GM12878 (cell line): ENCODE measurements at regions not wholly inside any gene's neighbourhood (a gene's known extent, or its start where the extent isn't known, plus 50 kb on each side); places are given as distances from the start of the nearest gene placed in this dataset.

ENCODE experiments used
- ATAC-seq: fragments of 200-7000 bp; cut with Tn5 transposase; 3 replicates; pipeline ENCODE4 v1.9.1; 2020; ENCODE audit warnings: mild to moderate bottlenecking, moderate library complexity
- BruUV-seq: library from RNA; stranded (reverse); fragments of 400-500 nt; replicated peaks from 2 replicates; lab custom pipeline; 2021; lab: Mats Ljungman, UMichigan
- CTCF ChIA-PET: fragments of 300-600 bp; sonication (Branson Sonifier 250); formaldehyde crosslinking; extraction: SDS; loops from one replicate; lab custom pipeline; 2021; ENCODE audit warnings: inconsistent platforms; lab: Yijun Ruan, JAX
- POLR2A ChIA-PET: fragments of 350-600 bp; formaldehyde crosslinking; extraction: SDS; loops from one replicate; lab custom pipeline; 2021; ENCODE audit warnings: inconsistent platforms; lab: Charles Lee
- RAD21 ChIA-PET: fragments of 300-600 bp; sonication (Branson Sonifier 250); formaldehyde crosslinking; loops from one replicate; lab custom pipeline; 2023; ENCODE audit warnings: antibody characterized with exemption; ENCODE audit not compliant: unreplicated experiment; lab: Charles Lee
- SMC1A ChIA-PET: fragments of 300-600 bp; sonication (Branson Sonifier 250); formaldehyde crosslinking; loops from one replicate; lab custom pipeline; 2023; ENCODE audit not compliant: unreplicated experiment, uncharacterized antibody; lab: Charles Lee
- DNase-seq: peaks from one replicate; pipeline ENCODE4 v3.0.0-alpha.2; 2011; ENCODE audit warnings: low read depth, low spot score
- FAIRE-seq: peaks from 3 replicates; lab custom pipeline; 2011; peaks lifted over from hg19 to GRCh38; lab: Jason Lieb, UNC
- H2AFZ ChIP-seq: 2 replicates; pipeline ENCODE4 v1.6.0; 2011; ENCODE audit warnings: low read depth, low read length, control low read depth; ENCODE audit not compliant: control insufficient read depth
- H3K27ac ChIP-seq: 2 replicates; pipeline ENCODE4 v1.5.1; 2011; ENCODE audit warnings: control low read depth; ENCODE audit not compliant: control insufficient read depth, insufficient read depth
- H3K27me3 ChIP-seq, 2 experiments: replicated peaks in 1 of 2; 2 replicates each; pipeline versions ENCODE4 v1.6.0 to v1.6.1; 2011; ENCODE audit warnings: low read length in 1 of 2; ENCODE audit not compliant: control insufficient read depth in 2 of 2, insufficient read depth in 2 of 2
- H3K36me3 ChIP-seq, 2 experiments: 2 replicates each; pipeline ENCODE4 v1.5.1; 2011; ENCODE audit warnings: low read length in 1 of 2; ENCODE audit not compliant: control insufficient read depth in 2 of 2, insufficient read depth in 2 of 2
- H3K4me1 ChIP-seq: 2 replicates; pipeline ENCODE4 v1.6.1; 2011; ENCODE audit warnings: mild to moderate bottlenecking, low read length, moderate library complexity, mixed read lengths; ENCODE audit not compliant: control insufficient read depth, insufficient read depth
- H3K4me2 ChIP-seq: 2 replicates; pipeline ENCODE4 v1.6.0; 2011; ENCODE audit warnings: control low read depth; ENCODE audit not compliant: control insufficient read depth, insufficient read depth
- H3K4me3 ChIP-seq: fragments of 200-600 bp; sonication (generic); 2 replicates; pipeline ENCODE4 v1.5.1; 2016
- H3K79me2 ChIP-seq: 2 replicates; pipeline ENCODE4 v1.6.0; 2011; ENCODE audit warnings: low read length; ENCODE audit not compliant: control insufficient read depth, insufficient read depth
- H3K9ac ChIP-seq: 2 replicates; pipeline ENCODE4 v1.8.0; 2011; ENCODE audit warnings: low read length, control low read depth, mixed read lengths; ENCODE audit not compliant: control insufficient read depth, insufficient read depth
- H3K9me3 ChIP-seq: replicated peaks from 3 replicates; pipeline ENCODE4 v1.5.1; 2011; ENCODE audit warnings: mild to moderate bottlenecking, low read length; ENCODE audit not compliant: control insufficient read depth, insufficient read depth
- H4K20me1 ChIP-seq: 2 replicates; pipeline ENCODE4 v1.6.0; 2011; ENCODE audit not compliant: control insufficient read depth, insufficient read depth
- ESRRA ChIP-seq: IDR thresholded peaks from 2 replicates; pipeline ENCODE4 v1.6.1; 2012; ENCODE audit warnings: mild to moderate bottlenecking, low read length, improper control_type of control experiment
- GATAD2B ChIP-seq: fragments of 450-650 bp; conservative IDR thresholded peaks from 2 replicates; pipeline ENCODE4 v1.6.1; 2017; ENCODE audit warnings: low read depth, mild to moderate bottlenecking, moderate library complexity
- NFYB ChIP-seq: IDR thresholded peaks from 2 replicates; pipeline ENCODE4 v1.6.1; 2011; ENCODE audit warnings: low read depth, mild to moderate bottlenecking, low read length, improper control_type of control experiment, moderate library complexity; ENCODE audit not compliant: insufficient read depth
- TCF3 ChIP-seq: IDR thresholded peaks from 2 replicates; pipeline ENCODE4 v1.6.1; 2012; ENCODE audit warnings: low read depth, mild to moderate bottlenecking, low read length, borderline replicate concordance; ENCODE audit not compliant: insufficient read depth
- WRNIP1 ChIP-seq: IDR thresholded peaks from 2 replicates; pipeline ENCODE4 v1.6.1; 2011; ENCODE audit warnings: low read depth, low read length, improper control_type of control experiment, borderline replicate concordance
- ZBED1 ChIP-seq: IDR thresholded peaks from 2 replicates; pipeline ENCODE4 v1.6.1; 2016; ENCODE audit warnings: borderline replicate concordance
- ZNF274 ChIP-seq: IDR thresholded peaks from one replicate; pipeline ENCODE4 v1.8.0; 2011; ENCODE audit not compliant: insufficient read length, insufficient read depth
- WGBS: methylation state at CpG from one replicate; pipeline ENCODE4 v1.1.6; 2016; ENCODE audit warnings: low lambda C conversion rate; ENCODE audit not compliant: insufficient replicate concordance, insufficient coverage; ENCODE audit errors: missing lambda C conversion rate; 5-methylcytosine and 5-hydroxymethylcytosine counted together
- in situ Hi-C: fragments of 300-500 bp; cut with MboI; formaldehyde crosslinking; loops from 9 replicates; pipeline ENCODE4 v1.14.3; 2018; ENCODE audit warnings: mixed read lengths
- intact Hi-C: fragments of 100-400 bp; cut with micrococcal nuclease; formaldehyde crosslinking; loops from one replicate; pipeline ENCODE4 v1.14.2; 2022; ENCODE audit not compliant: unreplicated experiment
- TF ChIP-seq, protein P1 (sequence below): fragments of 450-650 bp; formaldehyde crosslinking; IDR thresholded peaks from 2 replicates; pipeline ENCODE4 v1.5.0; 2022; ENCODE audit warnings: mild to moderate bottlenecking, missing genetic modification characterization
- TF ChIP-seq, protein P2 (sequence below): IDR thresholded peaks from 2 replicates; pipeline ENCODE4 v1.6.1; 2011; ENCODE audit warnings: mild to moderate bottlenecking, low read depth, low read length, moderate library complexity; ENCODE audit not compliant: insufficient replicate concordance
- TF ChIP-seq, protein P3 (sequence below): IDR thresholded peaks from 2 replicates; pipeline ENCODE4 v1.6.1; 2012; ENCODE audit warnings: low read depth, low read length, improper control_type of control experiment
- TF ChIP-seq, protein P4 (sequence below): fragments of 450-650 bp; formaldehyde crosslinking; IDR thresholded peaks from 2 replicates; pipeline ENCODE4 v1.4.0; 2020; ENCODE audit warnings: mild to moderate bottlenecking, moderate library complexity

DNA sequence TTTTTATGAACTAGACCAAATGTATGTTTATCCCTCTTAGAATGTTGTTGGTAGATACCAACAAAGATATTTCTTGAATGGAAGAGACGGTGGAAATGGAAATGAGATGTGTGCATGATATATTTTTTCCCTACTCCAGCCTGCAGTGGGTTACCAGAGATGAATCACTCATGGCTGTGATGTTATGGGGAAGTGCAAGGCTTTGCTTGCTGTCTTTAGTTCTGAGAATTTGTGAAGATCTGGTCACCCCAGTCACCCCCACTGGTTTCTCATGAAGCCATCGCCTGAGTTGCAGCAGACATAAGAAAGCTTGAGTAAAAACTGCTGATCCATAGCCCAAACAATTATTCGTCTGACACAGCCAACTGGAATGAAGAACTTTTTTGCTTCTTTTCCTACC is 78.1 kb upstream of the EOMES start:
- ATAC-seq (no peak), FAIRE-seq (no peak), DNase-seq (no peak)
- Histone ChIP-seq H2AFZ (no peak overlapping the region), H3K9me3 (no peaks in the 10 kb centered on the region), H3K4me2 (no peak overlapping the region), H3K27me3 (no peaks in the 10 kb centered on the region), H3K36me3 (no peaks in the 10 kb centered on the region), H3K9ac (no peak overlapping the region), H4K20me1 (no peaks in the 10 kb centered on the region), H3K27ac (no peak overlapping the region), H3K4me3 (no peak overlapping the region), H3K4me1 (no peaks in the 10 kb centered on the region), H3K79me2 (no peaks in the 10 kb centered on the region)
- TF ChIP-seq WRNIP1 (no peak), ZNF274 (no peak), ZBED1 (no peak), NFYB (no peak), GATAD2B (no peak), TCF3 (no peak), ESRRA (no peak)
- TF ChIP-seq, protein P1, sequence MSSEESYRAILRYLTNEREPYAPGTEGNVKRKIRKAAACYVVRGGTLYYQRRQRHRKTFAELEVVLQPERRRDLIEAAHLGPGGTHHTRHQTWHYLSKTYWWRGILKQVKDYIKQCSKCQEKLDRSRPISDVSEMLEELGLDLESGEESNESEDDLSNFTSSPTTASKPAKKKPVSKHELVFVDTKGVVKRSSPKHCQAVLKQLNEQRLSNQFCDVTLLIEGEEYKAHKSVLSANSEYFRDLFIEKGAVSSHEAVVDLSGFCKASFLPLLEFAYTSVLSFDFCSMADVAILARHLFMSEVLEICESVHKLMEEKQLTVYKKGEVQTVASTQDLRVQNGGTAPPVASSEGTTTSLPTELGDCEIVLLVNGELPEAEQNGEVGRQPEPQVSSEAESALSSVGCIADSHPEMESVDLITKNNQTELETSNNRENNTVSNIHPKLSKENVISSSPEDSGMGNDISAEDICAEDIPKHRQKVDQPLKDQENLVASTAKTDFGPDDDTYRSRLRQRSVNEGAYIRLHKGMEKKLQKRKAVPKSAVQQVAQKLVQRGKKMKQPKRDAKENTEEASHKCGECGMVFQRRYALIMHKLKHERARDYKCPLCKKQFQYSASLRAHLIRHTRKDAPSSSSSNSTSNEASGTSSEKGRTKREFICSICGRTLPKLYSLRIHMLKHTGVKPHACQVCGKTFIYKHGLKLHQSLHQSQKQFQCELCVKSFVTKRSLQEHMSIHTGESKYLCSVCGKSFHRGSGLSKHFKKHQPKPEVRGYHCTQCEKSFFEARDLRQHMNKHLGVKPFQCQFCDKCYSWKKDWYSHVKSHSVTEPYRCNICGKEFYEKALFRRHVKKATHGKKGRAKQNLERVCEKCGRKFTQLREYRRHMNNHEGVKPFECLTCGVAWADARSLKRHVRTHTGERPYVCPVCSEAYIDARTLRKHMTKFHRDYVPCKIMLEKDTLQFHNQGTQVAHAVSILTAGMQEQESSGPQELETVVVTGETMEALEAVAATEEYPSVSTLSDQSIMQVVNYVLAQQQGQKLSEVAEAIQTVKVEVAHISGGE (CRISPR knock-in tag) = no peak
- TF ChIP-seq, protein P2, sequence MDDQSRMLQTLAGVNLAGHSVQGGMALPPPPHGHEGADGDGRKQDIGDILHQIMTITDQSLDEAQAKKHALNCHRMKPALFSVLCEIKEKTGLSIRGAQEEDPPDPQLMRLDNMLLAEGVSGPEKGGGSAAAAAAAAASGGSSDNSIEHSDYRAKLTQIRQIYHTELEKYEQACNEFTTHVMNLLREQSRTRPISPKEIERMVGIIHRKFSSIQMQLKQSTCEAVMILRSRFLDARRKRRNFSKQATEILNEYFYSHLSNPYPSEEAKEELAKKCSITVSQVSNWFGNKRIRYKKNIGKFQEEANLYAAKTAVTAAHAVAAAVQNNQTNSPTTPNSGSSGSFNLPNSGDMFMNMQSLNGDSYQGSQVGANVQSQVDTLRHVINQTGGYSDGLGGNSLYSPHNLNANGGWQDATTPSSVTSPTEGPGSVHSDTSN = no peak
- TF ChIP-seq, protein P3, sequence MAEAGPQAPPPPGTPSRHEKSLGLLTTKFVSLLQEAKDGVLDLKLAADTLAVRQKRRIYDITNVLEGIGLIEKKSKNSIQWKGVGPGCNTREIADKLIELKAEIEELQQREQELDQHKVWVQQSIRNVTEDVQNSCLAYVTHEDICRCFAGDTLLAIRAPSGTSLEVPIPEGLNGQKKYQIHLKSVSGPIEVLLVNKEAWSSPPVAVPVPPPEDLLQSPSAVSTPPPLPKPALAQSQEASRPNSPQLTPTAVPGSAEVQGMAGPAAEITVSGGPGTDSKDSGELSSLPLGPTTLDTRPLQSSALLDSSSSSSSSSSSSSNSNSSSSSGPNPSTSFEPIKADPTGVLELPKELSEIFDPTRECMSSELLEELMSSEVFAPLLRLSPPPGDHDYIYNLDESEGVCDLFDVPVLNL = no peak
- TF ChIP-seq, protein P4, sequence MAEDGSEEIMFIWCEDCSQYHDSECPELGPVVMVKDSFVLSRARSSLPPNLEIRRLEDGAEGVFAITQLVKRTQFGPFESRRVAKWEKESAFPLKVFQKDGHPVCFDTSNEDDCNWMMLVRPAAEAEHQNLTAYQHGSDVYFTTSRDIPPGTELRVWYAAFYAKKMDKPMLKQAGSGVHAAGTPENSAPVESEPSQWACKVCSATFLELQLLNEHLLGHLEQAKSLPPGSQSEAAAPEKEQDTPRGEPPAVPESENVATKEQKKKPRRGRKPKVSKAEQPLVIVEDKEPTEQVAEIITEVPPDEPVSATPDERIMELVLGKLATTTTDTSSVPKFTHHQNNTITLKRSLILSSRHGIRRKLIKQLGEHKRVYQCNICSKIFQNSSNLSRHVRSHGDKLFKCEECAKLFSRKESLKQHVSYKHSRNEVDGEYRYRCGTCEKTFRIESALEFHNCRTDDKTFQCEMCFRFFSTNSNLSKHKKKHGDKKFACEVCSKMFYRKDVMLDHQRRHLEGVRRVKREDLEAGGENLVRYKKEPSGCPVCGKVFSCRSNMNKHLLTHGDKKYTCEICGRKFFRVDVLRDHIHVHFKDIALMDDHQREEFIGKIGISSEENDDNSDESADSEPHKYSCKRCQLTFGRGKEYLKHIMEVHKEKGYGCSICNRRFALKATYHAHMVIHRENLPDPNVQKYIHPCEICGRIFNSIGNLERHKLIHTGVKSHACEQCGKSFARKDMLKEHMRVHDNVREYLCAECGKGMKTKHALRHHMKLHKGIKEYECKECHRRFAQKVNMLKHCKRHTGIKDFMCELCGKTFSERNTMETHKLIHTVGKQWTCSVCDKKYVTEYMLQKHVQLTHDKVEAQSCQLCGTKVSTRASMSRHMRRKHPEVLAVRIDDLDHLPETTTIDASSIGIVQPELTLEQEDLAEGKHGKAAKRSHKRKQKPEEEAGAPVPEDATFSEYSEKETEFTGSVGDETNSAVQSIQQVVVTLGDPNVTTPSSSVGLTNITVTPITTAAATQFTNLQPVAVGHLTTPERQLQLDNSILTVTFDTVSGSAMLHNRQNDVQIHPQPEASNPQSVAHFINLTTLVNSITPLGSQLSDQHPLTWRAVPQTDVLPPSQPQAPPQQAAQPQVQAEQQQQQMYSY (CRISPR knock-in tag) = no peak
- ChIA-PET POLR2A (interaction anchor here (0.8 kb wide), 1 partner anchor 14 kb away, joined by 3 read pairs; no protein-coding TSS in a partner anchor), SMC1A (interaction anchor here (0.8 kb wide), 1 partner anchor 237 kb away, joined by 3 read pairs; no protein-coding TSS in a partner anchor), RAD21 (no interaction called here), CTCF (no interaction called here)
- WGBS = 11% methylated on average over 3 of the region's 3 CpGs
- in situ Hi-C loops = no loop called here
- intact Hi-C loops = no loop called here
- no TSS peak for BruUV-seq
